Spleen (tissue), 11 donors: ENCODE measurements at regions not wholly inside any gene's neighbourhood (a gene's known extent, or its start where the extent isn't known, plus 50 kb on each side); places are given as distances from the start of the nearest gene placed in this dataset.

ENCODE experiments used
- DNase-seq: peaks from one replicate; pipeline ENCODE4 v3.0.0-alpha.2; 2020
- H3K27ac ChIP-seq, 8 donors: fragments of 200-600 bp; sonication (generic) in 7 of 8; 1 replicate in 4 of 8; 2 replicates in 4 of 8; pipeline versions ENCODE4 v1.5.0 to v1.8.0; 2016 to 2021; ENCODE audit warnings: inconsistent platforms in 4 of 8, mild to moderate bottlenecking in 4 of 8, moderate library complexity in 1 of 8
- H3K27me3 ChIP-seq, 7 donors: fragments of 200-600 bp; sonication (generic) in 6 of 7; replicated peaks in 1 of 7; 1 replicate in 4 of 7; 2 replicates in 3 of 7; pipeline versions ENCODE4 v1.5.0 to v1.8.0; 2016 to 2021; ENCODE audit warnings: inconsistent platforms in 3 of 7, mild to moderate bottlenecking in 1 of 7
- H3K36me3 ChIP-seq, 6 donors: fragments of 200-600 bp; sonication (generic) in 5 of 6; 1 replicate in 4 of 6; 2 replicates in 2 of 6; pipeline versions ENCODE4 v1.5.0 to v1.8.0; 2016 to 2021; ENCODE audit warnings: inconsistent platforms in 2 of 6
- H3K4me1 ChIP-seq, 6 donors: fragments of 200-600 bp; sonication (generic) in 5 of 6; 1 replicate in 3 of 6; 2 replicates in 3 of 6; pipeline versions ENCODE4 v1.5.0 to v1.8.0; 2016 to 2021; ENCODE audit warnings: inconsistent platforms in 3 of 6
- H3K4me3 ChIP-seq, 8 donors: fragments of 200-600 bp; sonication (generic) in 7 of 8; 1 replicate in 4 of 8; 2 replicates in 4 of 8; pipeline versions ENCODE4 v1.5.0 to v1.8.0; 2016 to 2021; ENCODE audit warnings: inconsistent platforms in 4 of 8, mild to moderate bottlenecking in 4 of 8, moderate library complexity in 2 of 8
- H3K9me3 ChIP-seq, 8 donors: fragments of 200-600 bp; sonication (generic) in 7 of 8; 1 replicate in 4 of 8; 2 replicates in 4 of 8; pipeline versions ENCODE4 v1.5.0 to v1.8.0; 2016 to 2021; ENCODE audit warnings: inconsistent platforms in 4 of 8
- CTCF ChIP-seq, 11 experiments: fragments of 200-600 bp in 7 of 11; fragments of 450-650 bp in 4 of 11; sonication (generic) in 4 of 11; IDR thresholded peaks in 8 of 11; conservative IDR thresholded peaks in 3 of 11; 1 replicate in 7 of 11; 2 replicates in 4 of 11; pipeline versions ENCODE4 v1.4.0 to v1.8.0; 2016 to 2021; ENCODE audit warnings: antibody characterized with exemption in 11 of 11, inconsistent platforms in 4 of 11, mild to moderate bottlenecking in 1 of 11
- POLR2A ChIP-seq, 3 donors: fragments of 450-650 bp; IDR thresholded peaks; one replicate each; pipeline ENCODE4 v1.5.1; 2017; ENCODE audit warnings: antibody characterized with exemption in 3 of 3, mild to moderate bottlenecking in 1 of 3
- POLR2AphosphoS5 ChIP-seq, 3 donors: sonication (generic); formaldehyde crosslinking; IDR thresholded peaks; one replicate each; pipeline ENCODE4 v1.5.1; 2017; ENCODE audit warnings: antibody characterized with exemption in 3 of 3
- WGBS, 5 donors: extraction: QIAGEN DNeasy Blood & Tissue Kit in 3 of 5; methylation state at CpG; one replicate each; pipeline versions ENCODE4 v1.1.5 to v1.1.7; 2013 to 2018; 5-methylcytosine and 5-hydroxymethylcytosine counted together
- intact Hi-C: fragments of 100-400 bp; cut with DNase I; formaldehyde crosslinking; loops from one replicate; pipeline ENCODE4 v1.15.0; 2023; ENCODE audit warnings: low total_unique reads
- donor health status: healthy with polysubstance abuse.
- donor health status: DM: no; HTN: no; CAD: no; lungs with moderate emphysema.
- donor health status: DM: no; HTN: no; CAD: no.
- donor health status: Bipolar disorder and iron deficiency.
- donor health status: healthy.
- donor health status: DM: no; HTN: no; CAD: no.
- donor health status: DM: yes; HTN: yes; CAD: no.

GRCh38 chr16:86124321-86124720, 225.4 kb downstream of the IRF8 start:
- no peaks in the 10 kb centered on the region for H3K36me3 ChIP-seq
- intact Hi-C loops, result no loop called here
- DNase-seq, result no peak
- WGBS, 5 donors, result 54 to 65% (median 58%) methylated on average over 4 of the region's 4 CpGs
- no peak overlapping the region for H3K4me3 ChIP-seq
- TF ChIP-seq POLR2AphosphoS5 (IDR thresholded peaks at IDR 0.05) (no peak), CTCF (IDR thresholded peaks at IDR 0.05 in 8 of 11, conservative IDR thresholded peaks at IDR 0.05 in 3 of 11) (no peak), POLR2A (IDR thresholded peaks at IDR 0.05) (no peak)
- H3K4me1 ChIP-seq, result peaks cover 0 to 13% (median 1%) of the 10 kb centered on the region in 6 donors
- peaks cover 0 to 67% (median 0%) of the 10 kb centered on the region in 7 donors for H3K27me3 ChIP-seq
- no peaks in the 10 kb centered on the region for H3K9me3 ChIP-seq
- H3K27ac ChIP-seq, result no peak overlapping the region

GRCh38 chr16:86126891-86127290, 227.9 kb downstream of the IRF8 start:
- Histone ChIP-seq H3K9me3 (no peaks in the 10 kb centered on the region), H3K36me3 (no peaks in the 10 kb centered on the region), H3K27ac (no peak overlapping the region), H3K27me3 (peaks cover 0 to 54% (median 0%) of the 10 kb centered on the region in 7 donors), H3K4me3 (no peak overlapping the region), H3K4me1 (no peaks in the 10 kb centered on the region)
- 90 to 95% (median 93%) methylated on average over 12 of the region's 12 CpGs for WGBS, 5 donors
- intact Hi-C loops, result no loop called here
- no peak for TF ChIP-seq CTCF (IDR thresholded peaks at IDR 0.05 in 8 of 11, conservative IDR thresholded peaks at IDR 0.05 in 3 of 11)
- TF ChIP-seq POLR2A (IDR thresholded peaks at IDR 0.05), result no peak
- no peak for TF ChIP-seq POLR2AphosphoS5 (IDR thresholded peaks at IDR 0.05)
- no peak for DNase-seq

- no peak for TF ChIP-seq CTCF (IDR thresholded peaks at IDR 0.05 in 8 of 11, conservative IDR thresholded peaks at IDR 0.05 in 3 of 11)
- TF ChIP-seq POLR2AphosphoS5 (IDR thresholded peaks at IDR 0.05), result no peak
- no peak for TF ChIP-seq POLR2A (IDR thresholded peaks at IDR 0.05)
- 76 to 87% (median 82%) methylated on average over 13 of the region's 13 CpGs for WGBS, 5 donors
- Histone ChIP-seq H3K4me3 (no peak overlapping the region), H3K27me3 (peaks cover 0 to 49% (median 0%) of the 10 kb centered on the region in 7 donors), H3K4me1 (no peaks in the 10 kb centered on the region), H3K27ac (no peak overlapping the region), H3K9me3 (no peaks in the 10 kb centered on the region), H3K36me3 (no peaks in the 10 kb centered on the region)
- intact Hi-C loops, result no loop called here
- no peak for DNase-seq
These were observed 228.4 kb downstream of the IRF8 start for GRCh38 chr16:86127366-86127765.

GRCh38 chr16:86128246-86128645, 229.3 kb downstream of the IRF8 start:
- Histone ChIP-seq H3K27me3 (peaks cover 0 to 40% (median 0%) of the 10 kb centered on the region in 7 donors), H3K9me3 (no peaks in the 10 kb centered on the region), H3K4me3 (no peak overlapping the region), H3K36me3 (no peaks in the 10 kb centered on the region), H3K4me1 (no peaks in the 10 kb centered on the region), H3K27ac (no peak overlapping the region)
- DNase-seq, result no peak
- intact Hi-C loops, result no loop called here
- TF ChIP-seq POLR2AphosphoS5 (IDR thresholded peaks at IDR 0.05) (no peak), POLR2A (IDR thresholded peaks at IDR 0.05) (no peak), CTCF (IDR thresholded peaks at IDR 0.05 in 8 of 11, conservative IDR thresholded peaks at IDR 0.05 in 3 of 11) (no peak)
- WGBS, 5 donors, result 85 to 94% (median 88%) methylated on average over 9 of the region's 9 CpGs
